Suprapubic skin (tissue), 4 donors: ENCODE measurements at regions not wholly inside any gene's neighbourhood (a gene's known extent, or its start where the extent isn't known, plus 50 kb on each side); places are given as distances from the start of the nearest gene placed in this dataset.

Experiments
- DNase-seq, 2 donors: peaks; one replicate each; pipeline ENCODE4 v3.0.0-alpha.2; 2019; ENCODE audit warnings: low spot score in 2 of 2
- H3K27ac ChIP-seq: fragments of 200-600 bp; sonication (generic); one replicate; pipeline ENCODE4 v1.5.1; 2019
- H3K27me3 ChIP-seq: fragments of 200-600 bp; sonication (generic); one replicate; pipeline ENCODE4 v1.5.1; 2019
- H3K36me3 ChIP-seq: fragments of 200-600 bp; sonication (generic); one replicate; pipeline ENCODE4 v1.5.1; 2019
- H3K4me1 ChIP-seq: fragments of 200-600 bp; sonication (generic); one replicate; pipeline ENCODE4 v1.5.1; 2019
- H3K4me3 ChIP-seq: fragments of 200-600 bp; sonication (generic); one replicate; pipeline ENCODE4 v1.5.1; 2019; ENCODE audit warnings: mild to moderate bottlenecking
- H3K9me3 ChIP-seq: fragments of 200-600 bp; sonication (generic); one replicate; pipeline ENCODE4 v1.5.1; 2019
- EP300 ChIP-seq: sonication (generic); formaldehyde crosslinking; IDR thresholded peaks from one replicate; pipeline ENCODE4 v1.6.1; 2017; ENCODE audit warnings: antibody characterized with exemption
- POLR2A ChIP-seq, 2 donors: fragments of 450-650 bp; IDR thresholded peaks; one replicate each; pipeline ENCODE4 v1.6.1; 2017; ENCODE audit warnings: antibody characterized with exemption in 2 of 2, mild to moderate bottlenecking in 2 of 2, moderate library complexity in 2 of 2
- POLR2AphosphoS5 ChIP-seq, 3 donors: sonication (generic); formaldehyde crosslinking; IDR thresholded peaks; one replicate each; pipeline ENCODE4 v1.6.1; 2017; ENCODE audit warnings: antibody characterized with exemption in 3 of 3
- WGBS: methylation state at CpG from one replicate; pipeline ENCODE4 v1.1.5; 2018; 5-methylcytosine and 5-hydroxymethylcytosine counted together
- TF ChIP-seq, protein P1 (sequence below), 2 donors: fragments of 200-600 bp in 1 of 2; fragments of 450-650 bp in 1 of 2; sonication (generic) in 1 of 2; IDR thresholded peaks; one replicate each; pipeline ENCODE4 v1.5.1; 2016 to 2019; ENCODE audit warnings: antibody characterized with exemption in 2 of 2, mild to moderate bottlenecking in 1 of 2, moderate library complexity in 1 of 2

GRCh38 chr6:105972440-105972839 is 113.7 kb upstream of the PRDM1 start:
- Histone ChIP-seq H3K27ac (no peak overlapping the region), H3K4me3 (no peak overlapping the region), H3K27me3 (no peaks in the 10 kb centered on the region), H3K4me1 (no peaks in the 10 kb centered on the region), H3K9me3 (peaks cover 9% of the 10 kb centered on the region), H3K36me3 (no peaks in the 10 kb centered on the region)
- 98% methylated on average over 1 of the region's 1 CpG for WGBS
- TF ChIP-seq EP300: no peak
- TF ChIP-seq POLR2A (IDR thresholded peaks at IDR 0.05): no peak
- no peak for DNase-seq

DNA sequence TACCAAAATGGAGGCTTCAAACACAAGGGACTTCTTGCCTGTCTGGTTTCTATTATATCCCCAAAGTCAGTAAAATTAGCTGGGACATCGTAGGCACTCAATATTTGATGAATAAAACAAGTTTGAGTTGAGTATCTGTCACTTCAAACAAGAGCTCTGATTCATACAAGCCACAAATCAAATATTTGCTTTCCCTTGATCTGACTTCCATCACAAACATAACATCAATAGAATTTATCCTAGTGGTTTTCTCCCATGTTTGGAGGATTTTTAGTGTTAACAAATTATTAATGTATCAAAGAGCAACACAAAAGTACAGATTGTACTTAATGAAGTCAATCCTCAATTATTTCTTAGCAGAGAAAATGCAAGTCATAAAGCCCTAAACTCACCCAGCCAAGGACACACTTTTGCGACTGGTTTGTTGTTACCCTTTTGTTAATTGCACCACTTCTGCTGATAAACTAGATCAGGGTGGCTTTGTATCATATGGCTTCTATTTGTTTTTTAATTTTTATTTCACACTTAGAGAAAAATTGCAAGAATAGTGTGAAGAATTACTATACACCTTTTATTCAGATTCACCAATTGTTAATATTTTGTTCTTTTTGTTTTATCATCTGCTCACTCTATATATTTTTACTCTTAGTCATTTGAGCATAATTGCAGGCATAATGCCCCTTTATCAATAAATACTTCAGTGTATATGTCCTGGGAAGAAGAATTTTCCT is 117.4 kb upstream of the PRDM1 start:
- Histone ChIP-seq H3K9me3 (peaks cover 9% of the 10 kb centered on the region), H3K36me3 (no peaks in the 10 kb centered on the region), H3K27me3 (no peaks in the 10 kb centered on the region), H3K27ac (no peak overlapping the region), H3K4me1 (no peaks in the 10 kb centered on the region), H3K4me3 (no peak overlapping the region)
- DNase-seq: no peak
- TF ChIP-seq EP300: no peak
- no peak for TF ChIP-seq POLR2A (IDR thresholded peaks at IDR 0.05)
- no peak for TF ChIP-seq POLR2AphosphoS5 (IDR thresholded peaks at IDR 0.05)
- TF ChIP-seq, protein P1, sequence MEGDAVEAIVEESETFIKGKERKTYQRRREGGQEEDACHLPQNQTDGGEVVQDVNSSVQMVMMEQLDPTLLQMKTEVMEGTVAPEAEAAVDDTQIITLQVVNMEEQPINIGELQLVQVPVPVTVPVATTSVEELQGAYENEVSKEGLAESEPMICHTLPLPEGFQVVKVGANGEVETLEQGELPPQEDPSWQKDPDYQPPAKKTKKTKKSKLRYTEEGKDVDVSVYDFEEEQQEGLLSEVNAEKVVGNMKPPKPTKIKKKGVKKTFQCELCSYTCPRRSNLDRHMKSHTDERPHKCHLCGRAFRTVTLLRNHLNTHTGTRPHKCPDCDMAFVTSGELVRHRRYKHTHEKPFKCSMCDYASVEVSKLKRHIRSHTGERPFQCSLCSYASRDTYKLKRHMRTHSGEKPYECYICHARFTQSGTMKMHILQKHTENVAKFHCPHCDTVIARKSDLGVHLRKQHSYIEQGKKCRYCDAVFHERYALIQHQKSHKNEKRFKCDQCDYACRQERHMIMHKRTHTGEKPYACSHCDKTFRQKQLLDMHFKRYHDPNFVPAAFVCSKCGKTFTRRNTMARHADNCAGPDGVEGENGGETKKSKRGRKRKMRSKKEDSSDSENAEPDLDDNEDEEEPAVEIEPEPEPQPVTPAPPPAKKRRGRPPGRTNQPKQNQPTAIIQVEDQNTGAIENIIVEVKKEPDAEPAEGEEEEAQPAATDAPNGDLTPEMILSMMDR (IDR thresholded peaks at IDR 0.05): no peak
- 62% methylated on average over 2 of the region's 2 CpGs for WGBS

- TF ChIP-seq EP300: no peak
- TF ChIP-seq POLR2AphosphoS5 (IDR thresholded peaks at IDR 0.05): no peak
- no peak for TF ChIP-seq POLR2A (IDR thresholded peaks at IDR 0.05)
- TF ChIP-seq, protein P1 (IDR thresholded peaks at IDR 0.05): no peak
- H3K27ac ChIP-seq: no peak overlapping the region
- no peaks in the 10 kb centered on the region for H3K27me3 ChIP-seq
- WGBS: 91% methylated on average over 9 of the region's 9 CpGs
- H3K9me3 ChIP-seq: peaks cover 9% of the 10 kb centered on the region
- H3K36me3 ChIP-seq: no peaks in the 10 kb centered on the region
- H3K4me3 ChIP-seq: no peak overlapping the region
- no peaks in the 10 kb centered on the region for H3K4me1 ChIP-seq
- no peak for DNase-seq
These were observed 118.1 kb upstream of the PRDM1 start for GRCh38 chr6:105967917-105968602.

- H3K27me3 ChIP-seq: no peaks in the 10 kb centered on the region
- whole genome bisulfite sequencing: 95% methylated on average over 1 of the region's 1 CpG
These were observed 119.7 kb upstream of the PRDM1 start for GRCh38 chr6:105966481-105966880.

DNA sequence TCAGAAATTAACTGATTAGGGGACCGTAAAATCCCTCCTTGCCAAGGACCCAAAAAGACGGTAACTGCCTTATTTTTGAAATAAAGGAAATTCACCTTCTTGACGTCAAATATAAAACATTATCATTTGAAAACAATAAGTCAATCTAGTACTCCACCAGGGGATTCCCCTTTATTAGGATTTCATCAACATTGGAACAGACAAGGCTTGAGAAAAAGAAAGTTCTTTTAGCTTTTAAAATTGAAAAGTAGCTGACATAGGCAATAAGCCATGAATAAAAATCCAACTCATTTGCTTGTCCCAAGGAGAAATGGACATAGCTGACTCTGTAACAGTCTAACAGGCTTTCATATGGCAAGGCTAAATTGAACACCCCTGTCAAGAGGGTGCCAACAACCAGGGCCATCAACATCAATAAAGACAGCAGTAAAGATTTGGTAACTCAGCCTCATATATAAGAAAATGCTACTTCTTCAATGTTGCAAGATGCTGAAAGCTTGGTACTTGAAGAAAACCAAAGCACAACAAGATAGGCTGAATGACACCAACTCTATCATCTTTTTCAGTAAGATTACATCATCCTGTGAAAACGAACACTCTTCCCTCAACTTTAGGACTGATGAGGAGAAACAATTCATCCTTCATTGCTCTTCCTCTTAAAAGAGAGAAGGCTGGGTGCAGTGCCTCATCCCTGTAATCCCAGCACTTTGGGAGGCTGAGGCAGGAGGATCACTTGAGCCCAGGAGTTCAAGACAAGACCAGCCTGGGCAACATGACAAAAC is 121.0 kb upstream of the PRDM1 start:
- no peaks in the 10 kb centered on the region for H3K36me3 ChIP-seq
- WGBS: 82% methylated on average over 4 of the region's 4 CpGs
- H3K4me3 ChIP-seq: no peak overlapping the region
- H3K27me3 ChIP-seq: no peaks in the 10 kb centered on the region
- no peaks in the 10 kb centered on the region for H3K9me3 ChIP-seq
- no peaks in the 10 kb centered on the region for H3K4me1 ChIP-seq
- DNase-seq: no peak
- no peak overlapping the region for H3K27ac ChIP-seq
- TF ChIP-seq POLR2AphosphoS5 (IDR thresholded peaks at IDR 0.05) (no peak), EP300 (no peak), POLR2A (IDR thresholded peaks at IDR 0.05) (no peak)
- TF ChIP-seq, protein P1 (IDR thresholded peaks at IDR 0.05): no peak

More at GRCh38 chr6:105966481-105966880, 119.7 kb upstream of the PRDM1 start:
- H3K27ac ChIP-seq: no peak overlapping the region
- no peaks in the 10 kb centered on the region for H3K4me1 ChIP-seq
- no peak for DNase-seq
- H3K36me3 ChIP-seq: no peaks in the 10 kb centered on the region
- H3K9me3 ChIP-seq: no peaks in the 10 kb centered on the region
- TF ChIP-seq EP300 (no peak), POLR2A (IDR thresholded peaks at IDR 0.05) (no peak), POLR2AphosphoS5 (IDR thresholded peaks at IDR 0.05) (no peak)
- TF ChIP-seq, protein P1 (IDR thresholded peaks at IDR 0.05): no peak
- H3K4me3 ChIP-seq: no peak overlapping the region
